ENCODE measurements at regions not wholly inside any gene's neighbourhood (a gene's known extent, or its start where the extent isn't known, plus 50 kb on each side); places are given as distances from the start of the nearest gene placed in this dataset.

- no peak for TF ChIP-seq CTCF (conservative IDR thresholded peaks at IDR 0.05; ENCODE audit: low read length)
- no peak for TF ChIP-seq EZH2phosphoT487 (IDR thresholded peaks at IDR 0.05; ENCODE audit: borderline replicate concordance, low read depth, low read length)
Measured at GRCh38 chr15:96670389-96670788, 339.9 kb downstream of the NR2F2 start.
